H9 (cell line): ENCODE measurements at regions not wholly inside any gene's neighbourhood (a gene's known extent, or its start where the extent isn't known, plus 50 kb on each side); places are given as distances from the start of the nearest gene placed in this dataset.

ENCODE experiments used
- DNase-seq: peaks from one replicate; pipeline ENCODE4 v3.0.0-alpha.2; 2017
- H2AFZ ChIP-seq: one replicate; pipeline ENCODE4 v1.6.1; 2013; ENCODE audit warnings: mild to moderate bottlenecking, low read length, control low read depth, moderate library complexity
- H2AK5ac ChIP-seq: 2 replicates; pipeline ENCODE4 v1.6.1; 2013; ENCODE audit warnings: low read length, control low read depth, mixed read lengths; ENCODE audit not compliant: insufficient read length
- H2BK120ac ChIP-seq: one replicate; pipeline ENCODE4 v1.6.1; 2013; ENCODE audit warnings: low read depth, mild to moderate bottlenecking, low read length, control low read depth, inconsistent platforms; ENCODE audit not compliant: poor library complexity, severe bottlenecking
- H2BK12ac ChIP-seq: 2 replicates; pipeline ENCODE4 v1.6.1; 2013; ENCODE audit warnings: low read length, control low read depth, mixed read lengths, low read depth; ENCODE audit not compliant: insufficient read length
- H2BK15ac ChIP-seq: 2 replicates; pipeline ENCODE4 v1.6.1; 2013; ENCODE audit warnings: low read depth, low read length, control low read depth
- H2BK20ac ChIP-seq: one replicate; pipeline ENCODE4 v1.6.1; 2013; ENCODE audit warnings: low read depth, mild to moderate bottlenecking, low read length, control low read depth, inconsistent platforms; ENCODE audit not compliant: poor library complexity, severe bottlenecking
- H2BK5ac ChIP-seq: 2 replicates; pipeline ENCODE4 v1.6.1; 2013; ENCODE audit warnings: low read length, control low read depth, mixed read lengths; ENCODE audit not compliant: insufficient read length
- H3K14ac ChIP-seq: 2 replicates; pipeline ENCODE4 v1.6.1; 2013; ENCODE audit warnings: low read length, control low read depth; ENCODE audit not compliant: insufficient read depth
- H3K18ac ChIP-seq: 2 replicates; pipeline ENCODE4 v1.6.1; 2013; ENCODE audit warnings: low read depth, mild to moderate bottlenecking, mixed read lengths, low read length, control low read depth; ENCODE audit not compliant: insufficient read length
- H3K23ac ChIP-seq: 2 replicates; pipeline ENCODE4 v1.6.1; 2013; ENCODE audit warnings: low read length, control low read depth, mixed read lengths, low read depth; ENCODE audit not compliant: insufficient read length
- H3K23me2 ChIP-seq: 2 replicates; pipeline ENCODE4 v1.6.1; 2013; ENCODE audit warnings: low read depth, mild to moderate bottlenecking, mixed read lengths, low read length, control low read depth; ENCODE audit not compliant: insufficient read length, poor library complexity, severe bottlenecking
- H3K27ac ChIP-seq: 2 replicates; pipeline ENCODE4 v1.5.1; 2013; ENCODE audit warnings: low read length, control low read depth, mixed read lengths, low read depth; ENCODE audit not compliant: insufficient read length
- H3K27me3 ChIP-seq: 2 replicates; pipeline ENCODE4 v1.6.1; 2013; ENCODE audit warnings: low read length, control low read depth, inconsistent platforms; ENCODE audit not compliant: insufficient read depth
- H3K4ac ChIP-seq: 2 replicates; pipeline ENCODE4 v1.6.1; 2013; ENCODE audit warnings: low read depth, mild to moderate bottlenecking, control low read depth, inconsistent platforms, low read length, moderate library complexity
- H3K4me1 ChIP-seq: 2 replicates; pipeline ENCODE4 v1.6.1; 2013; ENCODE audit warnings: low read length, control low read depth, inconsistent platforms; ENCODE audit not compliant: insufficient read depth
- H3K4me2 ChIP-seq: 2 replicates; pipeline ENCODE4 v1.6.1; 2013; ENCODE audit warnings: low read length, control low read depth, mixed read lengths; ENCODE audit not compliant: insufficient read length, insufficient read depth
- H3K56ac ChIP-seq: 2 replicates; pipeline ENCODE4 v1.6.1; 2013; ENCODE audit warnings: low read depth, mild to moderate bottlenecking, mixed read lengths, low read length, control low read depth; ENCODE audit not compliant: insufficient read length
- H3K79me1 ChIP-seq: 2 replicates; pipeline ENCODE4 v1.6.1; 2013; ENCODE audit warnings: low read depth, mild to moderate bottlenecking, moderate library complexity, low read length, control low read depth, inconsistent platforms; ENCODE audit not compliant: insufficient read depth, poor library complexity, severe bottlenecking
- H3K79me2 ChIP-seq: 2 replicates; pipeline ENCODE4 v1.6.1; 2013; ENCODE audit warnings: low read length, control low read depth, inconsistent platforms; ENCODE audit not compliant: insufficient read depth
- H3K9ac ChIP-seq: 2 replicates; pipeline ENCODE4 v1.6.1; 2013; ENCODE audit warnings: low read length, control low read depth, mixed read lengths; ENCODE audit not compliant: insufficient read length; ENCODE audit errors: extremely low read depth
- H3K9me3 ChIP-seq: one replicate; pipeline ENCODE4 v1.6.1; 2013; ENCODE audit warnings: low read depth, low read length, inconsistent platforms; ENCODE audit not compliant: control insufficient read depth
- H3T11ph ChIP-seq: one replicate; pipeline ENCODE4 v1.6.1; 2013; ENCODE audit warnings: mild to moderate bottlenecking, low read length, control low read depth, inconsistent platforms
- H4K20me1 ChIP-seq: one replicate; pipeline ENCODE4 v1.6.1; 2013; ENCODE audit not compliant: control insufficient read depth, insufficient read length, insufficient read depth
- H4K5ac ChIP-seq: 2 replicates; pipeline ENCODE4 v1.6.1; 2013; ENCODE audit warnings: low read depth, mild to moderate bottlenecking, mixed read lengths, low read length, control low read depth; ENCODE audit not compliant: insufficient read length
- H4K8ac ChIP-seq: replicated peaks from 2 replicates; pipeline ENCODE4 v1.6.1; 2013; ENCODE audit warnings: low read length, control low read depth, mixed read lengths, low read depth; ENCODE audit not compliant: insufficient read length
- H4K91ac ChIP-seq: 2 replicates; pipeline ENCODE4 v1.6.1; 2013; ENCODE audit warnings: low read depth, mild to moderate bottlenecking, moderate library complexity, mixed read lengths, low read length, control low read depth; ENCODE audit not compliant: insufficient read length
- H3K27ac Mint-ChIP-seq, 3 experiments: 2 replicates in 2 of 3; 3 replicates in 1 of 3; pipeline ENCODE4 v1.8.0; 2020 to 2021; ENCODE audit warnings: mixed read lengths in 3 of 3, mild to moderate bottlenecking in 1 of 3, moderate library complexity in 1 of 3
- H3K27me3 Mint-ChIP-seq: 2 replicates; pipeline ENCODE4 v1.8.0; 2021; ENCODE audit warnings: low read depth, mild to moderate bottlenecking, moderate library complexity, mixed read lengths
- H3K36me3 Mint-ChIP-seq, 3 experiments: 2 replicates in 2 of 3; 3 replicates in 1 of 3; pipeline ENCODE4 v1.8.0; 2020 to 2021; ENCODE audit warnings: low read depth in 3 of 3, mixed read lengths in 3 of 3; ENCODE audit not compliant: insufficient read depth in 1 of 3
- H3K4me1 Mint-ChIP-seq, 2 experiments: 2 replicates each; pipeline ENCODE4 v1.8.0; 2020; ENCODE audit warnings: mixed read lengths in 2 of 2
- H3K4me3 Mint-ChIP-seq, 2 experiments: 2 replicates in 1 of 2; 3 replicates in 1 of 2; pipeline ENCODE4 v1.8.0; 2020 to 2021; ENCODE audit warnings: mild to moderate bottlenecking in 2 of 2, mixed read lengths in 2 of 2, moderate library complexity in 1 of 2
- H3K9me3 Mint-ChIP-seq, 2 experiments: 2 replicates in 1 of 2; 3 replicates in 1 of 2; pipeline ENCODE4 v1.8.0; 2020; ENCODE audit warnings: mild to moderate bottlenecking in 2 of 2, mixed read lengths in 2 of 2, moderate library complexity in 1 of 2
- CTCF ChIP-seq: fragments of 200-600 bp; sonication (generic); conservative IDR thresholded peaks from 3 replicates; pipeline ENCODE4 v1.8.0; 2021; ENCODE audit warnings: antibody characterized with exemption, mild to moderate bottlenecking
- WGBS: extraction: QIAGEN DNeasy Blood & Tissue Kit; methylation state at CpG from one replicate; pipeline ENCODE4 v1.1.7; 2013; ENCODE audit warnings: missing lambda C conversion rate, low lambda C conversion rate, mixed read lengths; ENCODE audit not compliant: insufficient read length; ENCODE audit errors: extremely low coverage; 5-methylcytosine and 5-hydroxymethylcytosine counted together

GRCh38 chr10:78953799-78954297 is 114.9 kb upstream of the ZMIZ1 start:
- no peak overlapping the region for H3K4ac ChIP-seq
- H2AFZ ChIP-seq = no peak overlapping the region
- no peaks in the 10 kb centered on the region for H3K79me1 ChIP-seq
- no peak overlapping the region for H4K5ac ChIP-seq
- Mint-ChIP-seq H3K9me3 (no peaks in the 10 kb centered on the region; a peak in 1 of 5 replicates), H3K27me3 (peaks cover 14% of the 10 kb centered on the region), H3K27ac (no peak overlapping the region), H3K36me3 (no peaks in the 10 kb centered on the region; a peak in 1 of 7 replicates), H3K4me3 (no peak overlapping the region; a peak in 1 of 5 replicates), H3K4me1 (peaks cover 6 to 8% of the 10 kb centered on the region in 2 experiments)
- no peak overlapping the region for H3K9ac ChIP-seq
- no peak overlapping the region for H3K14ac ChIP-seq
- H4K20me1 ChIP-seq = no peaks in the 10 kb centered on the region
- no CpG with 5 or more reads among the region's 7 CpGs for WGBS
- H3K27ac ChIP-seq = no peak overlapping the region
- H3K18ac ChIP-seq = no peak overlapping the region
- no peak overlapping the region for H2BK15ac ChIP-seq
- no peak overlapping the region for H3T11ph ChIP-seq
- TF ChIP-seq CTCF = no peak
- no peaks in the 10 kb centered on the region for H3K79me2 ChIP-seq
- H3K23me2 ChIP-seq = no peaks in the 10 kb centered on the region
- H3K56ac ChIP-seq = no peak overlapping the region
- H2BK20ac ChIP-seq = no peak overlapping the region
- no peak for DNase-seq
- H4K91ac ChIP-seq = no peak overlapping the region
- H2BK120ac ChIP-seq = no peak overlapping the region
- no peaks in the 10 kb centered on the region for H3K27me3 ChIP-seq
- no peaks in the 10 kb centered on the region for H3K4me1 ChIP-seq
- no peaks in the 10 kb centered on the region for H3K9me3 ChIP-seq
- no peak overlapping the region for H3K4me2 ChIP-seq
- no peak overlapping the region for H3K23ac ChIP-seq
- no peak overlapping the region for H2BK5ac ChIP-seq
- H2BK12ac ChIP-seq = no peak overlapping the region
- H4K8ac ChIP-seq = no peak overlapping the region
- no peak overlapping the region for H2AK5ac ChIP-seq
